HEK293T (cell line): ENCODE measurements at regions not wholly inside any gene's neighbourhood (a gene's known extent, or its start where the extent isn't known, plus 50 kb on each side); places are given as distances from the start of the nearest gene placed in this dataset.

Experiments
- CTCF ChIA-PET: fragments of 350-600 bp; formaldehyde crosslinking; extraction: SDS; loops from one replicate; lab custom pipeline; 2021; ENCODE audit warnings: antibody characterized with exemption, inconsistent platforms; lab: Yijun Ruan, JAX
- POLR2A ChIA-PET: fragments of 350-600 bp; formaldehyde crosslinking; extraction: SDS; loops from one replicate; lab custom pipeline; 2020; ENCODE audit warnings: antibody characterized with exemption, inconsistent platforms; lab: Yijun Ruan, JAX
- DNase-seq: peaks from one replicate; pipeline ENCODE4 v3.0.0; 2012; ENCODE audit warnings: mixed read lengths; ENCODE audit errors: extremely low spot score
- ARNT ChIP-seq: fragments of 450-650 bp; IDR thresholded peaks from 2 replicates; pipeline ENCODE4 v1.6.1; 2017; ENCODE audit warnings: mild to moderate bottlenecking
- BHLHE40 ChIP-seq: fragments of 450-650 bp; IDR thresholded peaks from 2 replicates; pipeline ENCODE4 v1.6.1; 2016; ENCODE audit warnings: mild to moderate bottlenecking, moderate library complexity, borderline replicate concordance
- CTBP1 ChIP-seq: fragments of 450-650 bp; IDR thresholded peaks from 2 replicates; pipeline ENCODE4 v1.6.1; 2016; ENCODE audit warnings: borderline replicate concordance
- ELF4 ChIP-seq: fragments of 450-650 bp; IDR thresholded peaks from 2 replicates; pipeline ENCODE4 v1.6.1; 2017; ENCODE audit warnings: antibody characterized with exemption
- FOXA1 ChIP-seq: fragments of 450-650 bp; IDR thresholded peaks from 2 replicates; pipeline ENCODE4 v1.6.1; 2016; ENCODE audit warnings: mild to moderate bottlenecking
- FOXK2 ChIP-seq: fragments of 450-650 bp; IDR thresholded peaks from 2 replicates; pipeline ENCODE4 v1.6.1; 2016; ENCODE audit warnings: mild to moderate bottlenecking
- FOXM1 ChIP-seq: fragments of 450-650 bp; IDR thresholded peaks from 2 replicates; pipeline ENCODE4 v1.6.1; 2017; ENCODE audit warnings: mild to moderate bottlenecking, borderline replicate concordance
- HDGF ChIP-seq: fragments of 450-650 bp; IDR thresholded peaks from 2 replicates; pipeline ENCODE4 v1.6.1; 2017; ENCODE audit warnings: antibody characterized with exemption, borderline replicate concordance
- L3MBTL2 ChIP-seq: fragments of 450-650 bp; conservative IDR thresholded peaks from 2 replicates; pipeline ENCODE4 v1.6.1; 2016; ENCODE audit warnings: mild to moderate bottlenecking
- LEF1 ChIP-seq: fragments of 450-650 bp; IDR thresholded peaks from 2 replicates; pipeline ENCODE4 v1.6.1; 2017; ENCODE audit warnings: mild to moderate bottlenecking, borderline replicate concordance
- NFRKB ChIP-seq: fragments of 450-650 bp; IDR thresholded peaks from 2 replicates; pipeline ENCODE4 v1.6.1; 2016; ENCODE audit warnings: mild to moderate bottlenecking, moderate library complexity
- SP1 ChIP-seq: fragments of 450-650 bp; IDR thresholded peaks from 2 replicates; pipeline ENCODE4 v1.6.1; 2017
- SUZ12 ChIP-seq: fragments of 450-650 bp; IDR thresholded peaks from 2 replicates; pipeline ENCODE4 v1.6.1; 2016; ENCODE audit warnings: mild to moderate bottlenecking
- TARDBP ChIP-seq: fragments of 450-650 bp; IDR thresholded peaks from 2 replicates; pipeline ENCODE4 v1.6.1; 2016
- ZNF384 ChIP-seq: fragments of 450-650 bp; IDR thresholded peaks from 2 replicates; pipeline ENCODE4 v1.6.1; 2016
- TF ChIP-seq, protein P1 (sequence below): fragments of 450-650 bp; IDR thresholded peaks from 2 replicates; pipeline ENCODE4 v1.6.1; 2016

DNA sequence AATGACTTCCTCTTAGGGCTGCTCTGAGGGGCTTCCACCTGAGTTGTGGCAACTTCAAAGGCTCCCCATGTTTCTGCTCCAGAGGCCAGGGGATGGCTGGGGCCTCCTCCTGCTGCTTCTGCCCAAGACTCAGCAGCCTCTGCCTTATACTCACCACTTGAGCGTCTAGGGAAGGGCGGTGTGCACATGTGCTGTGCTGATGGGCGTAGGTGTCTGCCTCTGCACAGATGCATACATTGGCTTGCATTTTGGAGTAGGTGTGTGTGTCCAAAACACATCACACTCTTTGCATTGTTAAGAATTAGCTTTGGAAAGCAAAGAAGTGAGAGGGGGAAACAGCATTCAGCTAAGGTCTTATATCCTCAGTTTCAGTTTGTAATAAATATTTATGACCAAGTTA lies 85.2 kb downstream of the EN1 start:
- TF ChIP-seq FOXM1 (no peak), LEF1 (no peak), FOXK2 (no peak), ZNF384 (no peak), FOXA1 (no peak), CTBP1 (no peak), ARNT (no peak), ELF4 (no peak), NFRKB (no peak)
- TF ChIP-seq, protein P1, sequence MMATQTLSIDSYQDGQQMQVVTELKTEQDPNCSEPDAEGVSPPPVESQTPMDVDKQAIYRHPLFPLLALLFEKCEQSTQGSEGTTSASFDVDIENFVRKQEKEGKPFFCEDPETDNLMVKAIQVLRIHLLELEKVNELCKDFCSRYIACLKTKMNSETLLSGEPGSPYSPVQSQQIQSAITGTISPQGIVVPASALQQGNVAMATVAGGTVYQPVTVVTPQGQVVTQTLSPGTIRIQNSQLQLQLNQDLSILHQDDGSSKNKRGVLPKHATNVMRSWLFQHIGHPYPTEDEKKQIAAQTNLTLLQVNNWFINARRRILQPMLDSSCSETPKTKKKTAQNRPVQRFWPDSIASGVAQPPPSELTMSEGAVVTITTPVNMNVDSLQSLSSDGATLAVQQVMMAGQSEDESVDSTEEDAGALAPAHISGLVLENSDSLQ = no peak
- POLR2A ChIA-PET = no interaction called here
- no peak for DNase-seq
- CTCF ChIA-PET = no interaction called here

DNA sequence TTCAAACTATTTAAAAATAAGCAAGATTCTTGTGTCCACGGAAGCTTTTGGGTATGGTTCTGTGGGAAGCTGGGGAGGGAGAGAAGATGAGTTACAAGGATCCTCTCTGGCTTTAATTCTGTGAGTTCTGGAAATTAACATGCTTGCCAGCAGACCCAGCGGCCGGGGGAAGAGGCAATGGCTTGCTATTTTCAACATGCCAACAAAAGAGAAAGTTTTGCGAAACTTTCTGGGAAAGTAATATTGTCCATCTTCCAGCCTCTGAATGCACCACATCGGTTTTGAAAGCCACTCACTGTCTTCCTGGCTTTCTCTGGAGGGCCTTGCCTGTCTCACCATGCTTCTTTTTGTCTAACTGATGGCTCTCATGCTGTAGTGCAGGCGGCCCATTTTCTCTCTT lies 85.7 kb downstream of the EN1 start:
- no peak for DNase-seq
- ChIA-PET CTCF (interaction anchor here (1.1 kb wide), 1 partner anchor 94 kb away, joined by 3 read pairs; no protein-coding TSS in a partner anchor), POLR2A (no interaction called here)
- TF ChIP-seq, protein P1 = no peak
- TF ChIP-seq ELF4 = no peak
- TF ChIP-seq SP1 = no peak
- TF ChIP-seq LEF1 = no peak
- no peak for TF ChIP-seq NFRKB
- TF ChIP-seq CTBP1 = no peak
- TF ChIP-seq L3MBTL2 = no peak
- TF ChIP-seq FOXM1 = no peak
- TF ChIP-seq ZNF384 = no peak
- TF ChIP-seq HDGF = no peak
- no peak for TF ChIP-seq ARNT
- no peak for TF ChIP-seq FOXA1
- TF ChIP-seq TARDBP = no peak
- TF ChIP-seq FOXK2 = no peak
- TF ChIP-seq SUZ12 = no peak
- TF ChIP-seq BHLHE40 = no peak

DNA sequence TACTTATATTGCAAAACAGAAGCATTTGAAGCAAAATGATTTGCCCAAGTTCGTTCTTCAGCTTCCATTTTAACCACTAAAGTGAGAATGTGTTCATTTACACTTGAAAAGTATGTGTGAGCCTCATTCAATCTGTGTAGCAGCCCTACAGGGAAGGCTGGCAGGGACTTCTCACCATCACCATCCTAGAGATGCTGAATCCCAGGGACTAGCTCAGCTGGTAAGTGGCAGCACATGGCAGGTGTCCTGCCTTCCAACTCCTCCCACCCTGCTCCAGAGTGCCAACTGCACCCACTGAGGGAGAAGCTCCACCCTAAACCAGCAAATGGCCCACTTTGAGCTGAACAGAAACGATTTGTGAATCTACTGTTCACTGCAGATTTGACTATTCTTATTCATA lies 91.5 kb downstream of the EN1 start:
- TF ChIP-seq ZNF384 (no peak), L3MBTL2 (no peak), SP1 (no peak), ELF4 (no peak), FOXA1 (no peak), LEF1 (no peak)
- TF ChIP-seq, protein P1 = no peak
- DNase-seq = no peak
- ChIA-PET POLR2A (no interaction called here), CTCF (no interaction called here)

DNA sequence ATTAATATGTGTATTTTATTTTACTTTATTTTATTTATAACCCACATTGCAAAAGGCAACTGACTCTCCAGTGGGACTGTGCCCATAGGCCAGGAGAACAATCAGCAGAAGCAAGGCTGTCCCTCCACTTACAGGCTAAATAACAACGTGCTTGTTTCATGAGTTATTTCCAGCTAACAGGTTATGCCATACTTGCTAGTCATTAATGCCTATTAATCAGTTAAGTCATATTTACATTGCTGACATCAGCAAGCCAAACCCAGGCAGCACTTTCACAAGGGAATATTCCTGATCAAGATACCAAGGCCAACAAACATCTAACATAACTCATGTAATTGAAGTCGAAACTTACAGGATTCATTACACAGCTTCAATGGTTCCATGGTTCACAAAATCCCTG lies 92.1 kb downstream of the EN1 start:
- ChIA-PET POLR2A (no interaction called here), CTCF (no interaction called here)
- no peak for TF ChIP-seq FOXM1
- no peak for TF ChIP-seq LEF1
- no peak for TF ChIP-seq FOXA1
- TF ChIP-seq NFRKB = no peak
- TF ChIP-seq ZNF384 = no peak
- no peak for TF ChIP-seq ARNT
- TF ChIP-seq FOXK2 = no peak
- TF ChIP-seq SP1 = no peak
- no peak for TF ChIP-seq L3MBTL2
- no peak for TF ChIP-seq BHLHE40
- TF ChIP-seq CTBP1 = no peak
- TF ChIP-seq SUZ12 = no peak
- no peak for TF ChIP-seq HDGF
- TF ChIP-seq, protein P1 = no peak
- TF ChIP-seq ELF4 = no peak
- no peak for TF ChIP-seq TARDBP
- no peak for DNase-seq

DNA sequence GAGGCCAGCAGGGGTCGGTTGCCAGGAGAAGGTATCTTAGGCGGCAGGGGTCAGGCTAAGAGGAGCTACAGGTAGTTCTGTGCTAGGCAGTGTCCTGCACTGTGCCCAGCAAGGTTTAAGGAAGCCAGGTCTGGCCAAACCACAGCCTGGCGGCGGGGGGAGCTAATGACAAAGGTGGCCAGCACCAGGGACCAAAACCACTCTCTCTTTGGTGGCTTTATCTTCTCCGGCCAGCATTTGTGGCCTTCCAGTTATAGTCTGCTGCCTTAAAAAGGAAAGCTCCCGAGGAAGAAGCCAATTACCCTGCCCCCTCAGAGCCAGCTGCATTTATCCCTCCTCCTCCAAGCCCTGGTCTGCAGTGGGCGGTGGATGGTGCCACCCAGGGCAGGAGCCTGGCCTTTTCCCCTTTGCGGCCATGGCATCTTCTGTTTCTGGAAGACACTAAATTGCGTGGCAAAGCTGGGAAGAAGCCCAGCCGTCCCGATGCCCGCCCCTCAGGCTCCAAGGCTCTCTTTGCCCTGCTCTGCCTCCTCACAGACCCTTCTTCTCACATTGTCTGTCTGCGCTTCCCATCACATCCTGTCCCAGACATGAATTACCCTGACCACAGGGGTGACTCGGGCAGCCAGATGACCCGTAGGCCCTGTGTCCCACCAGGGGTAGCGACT lies 94.6 kb downstream of the EN1 start:
- CTCF ChIA-PET = no interaction called here
- POLR2A ChIA-PET = no interaction called here
- TF ChIP-seq HDGF (no peak), SUZ12 (no peak), FOXA1 (no peak), TARDBP (no peak), LEF1 (no peak), BHLHE40 (no peak), FOXM1 (no peak), CTBP1 (no peak), SP1 (no peak), ARNT (no peak), FOXK2 (no peak), ZNF384 (no peak), L3MBTL2 (no peak), NFRKB (no peak), ELF4 (no peak)
- TF ChIP-seq, protein P1 = no peak
- no peak for DNase-seq
